T-helper 1 cell (primary cell): ENCODE measurements at regions not wholly inside any gene's neighbourhood (a gene's known extent, or its start where the extent isn't known, plus 50 kb on each side); places are given as distances from the start of the nearest gene placed in this dataset.
"Not testable (repeated sequence)": the region's sequence is repeated elsewhere in the genome, so short reads cannot be mapped to it uniquely, and the experiment has no call there.

Experiments used
- DNase-seq, 5 donors: peaks; one replicate each; pipeline ENCODE4 v3.0.0-alpha.2; 2012 to 2020

DNA sequence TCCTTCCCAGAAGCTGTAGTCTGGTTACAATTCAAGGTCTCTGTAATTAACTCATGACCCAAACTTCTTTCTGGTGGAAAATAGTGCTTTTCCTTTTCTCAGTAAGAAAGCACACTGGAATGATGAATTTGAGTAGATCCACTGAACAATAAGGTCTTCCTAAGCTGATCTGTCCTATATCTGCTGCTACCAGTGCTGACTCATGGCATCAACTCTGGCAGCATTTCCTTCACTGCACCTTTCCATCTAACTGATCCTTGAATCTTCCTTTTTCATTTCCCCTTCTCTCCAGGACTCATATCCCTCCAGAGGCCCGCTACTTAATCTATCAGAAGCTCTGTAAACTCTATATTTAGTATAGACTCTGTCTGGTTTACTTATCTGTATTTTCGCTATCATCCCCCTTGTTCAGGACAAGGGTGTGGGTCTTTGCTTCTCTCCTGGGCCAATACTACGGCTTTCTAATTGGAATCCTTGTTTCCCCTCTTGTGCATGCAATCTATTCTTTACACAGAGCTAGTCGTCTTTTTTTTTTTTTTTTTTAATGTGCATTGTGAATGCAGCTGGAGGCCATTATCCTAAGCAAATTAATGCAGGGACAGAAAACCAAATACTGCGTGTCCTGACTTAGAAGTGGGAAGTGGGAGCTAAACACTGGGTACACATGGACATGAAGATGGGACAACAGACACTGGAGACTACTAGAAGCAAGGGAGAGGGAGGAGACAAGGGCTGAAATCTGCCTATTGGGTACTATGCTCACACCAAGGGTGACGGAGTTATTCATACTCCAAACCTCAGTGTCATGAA, 192.2 kb upstream of the RPS23 start:
- no peak for DNase-seq

GRCh38 chr5:82466986-82467561, 188.9 kb upstream of the RPS23 start:
- DNase-seq, result no peak

DNA sequence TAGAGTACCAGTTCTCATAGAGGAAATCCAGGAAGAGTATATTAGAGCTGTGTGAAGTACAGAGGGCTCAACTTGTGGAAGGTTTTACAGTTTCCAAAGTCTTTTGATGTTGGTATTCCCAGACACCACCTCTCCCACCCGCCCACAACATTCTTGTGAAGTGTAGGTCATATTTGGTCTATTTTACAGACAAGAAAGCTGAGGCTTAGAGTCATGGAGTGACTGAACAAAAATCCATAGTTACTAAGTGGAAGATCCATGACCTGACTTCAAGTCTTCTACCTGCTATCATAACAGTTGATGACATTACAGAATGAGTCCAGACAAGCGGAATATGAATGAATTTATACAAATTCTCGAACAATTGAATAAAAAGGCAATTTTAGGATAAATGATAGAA, 187.1 kb upstream of the RPS23 start:
- DNase-seq, result no peak

DNA sequence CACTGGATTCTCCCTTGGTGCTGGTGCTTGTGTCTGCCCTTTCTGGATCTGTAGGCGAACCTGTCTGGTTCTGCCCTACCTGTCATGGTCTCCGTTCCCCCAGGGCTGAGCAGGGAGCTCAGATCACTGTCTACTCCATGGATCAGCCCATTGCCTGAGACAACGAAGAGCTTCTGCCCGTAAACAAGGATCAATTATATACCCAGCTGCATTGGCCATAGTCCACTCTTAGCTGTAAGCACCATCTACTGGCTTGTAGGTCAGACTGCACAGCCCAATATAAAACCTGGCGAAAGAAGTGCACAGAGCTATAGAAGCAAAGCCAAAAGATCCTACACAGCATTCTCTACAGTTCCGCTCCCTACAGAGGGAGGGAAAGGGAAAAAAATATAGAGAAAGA, 181.5 kb upstream of the RPS23 start:
- no peak for DNase-seq

GRCh38 chr5:82455317-82455716, 177.2 kb upstream of the RPS23 start:
- DNase-seq, result not testable (repeated sequence)

- no peak for DNase-seq
These were observed 170.2 kb upstream of the RPS23 start for GRCh38 chr5:82448374-82448773.

GRCh38 chr5:82447913-82448312, 169.8 kb upstream of the RPS23 start:
- no peak for DNase-seq

DNA sequence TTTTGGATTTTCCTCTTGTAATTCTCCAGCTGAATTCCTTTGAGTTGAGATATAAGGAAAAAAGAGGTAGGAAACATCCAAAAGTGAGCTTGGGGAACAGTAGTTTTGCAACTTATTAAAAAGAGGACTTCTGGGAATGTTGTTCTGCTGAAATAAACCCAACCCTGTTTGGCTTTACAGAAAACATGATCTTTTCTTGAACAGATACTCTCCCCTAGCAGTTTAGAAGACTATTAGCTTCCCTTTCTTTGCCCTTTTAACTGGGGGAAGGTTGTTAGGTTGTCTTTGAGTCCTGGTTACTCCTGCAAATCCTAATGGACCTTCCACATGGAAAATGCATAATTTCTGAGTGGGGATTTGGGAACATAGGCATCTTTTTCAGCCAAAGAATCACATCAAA, 168.7 kb upstream of the RPS23 start:
- DNase-seq, result no peak

GRCh38 chr5:82445726-82446335, 167.7 kb upstream of the RPS23 start:
- no peak for DNase-seq

DNA sequence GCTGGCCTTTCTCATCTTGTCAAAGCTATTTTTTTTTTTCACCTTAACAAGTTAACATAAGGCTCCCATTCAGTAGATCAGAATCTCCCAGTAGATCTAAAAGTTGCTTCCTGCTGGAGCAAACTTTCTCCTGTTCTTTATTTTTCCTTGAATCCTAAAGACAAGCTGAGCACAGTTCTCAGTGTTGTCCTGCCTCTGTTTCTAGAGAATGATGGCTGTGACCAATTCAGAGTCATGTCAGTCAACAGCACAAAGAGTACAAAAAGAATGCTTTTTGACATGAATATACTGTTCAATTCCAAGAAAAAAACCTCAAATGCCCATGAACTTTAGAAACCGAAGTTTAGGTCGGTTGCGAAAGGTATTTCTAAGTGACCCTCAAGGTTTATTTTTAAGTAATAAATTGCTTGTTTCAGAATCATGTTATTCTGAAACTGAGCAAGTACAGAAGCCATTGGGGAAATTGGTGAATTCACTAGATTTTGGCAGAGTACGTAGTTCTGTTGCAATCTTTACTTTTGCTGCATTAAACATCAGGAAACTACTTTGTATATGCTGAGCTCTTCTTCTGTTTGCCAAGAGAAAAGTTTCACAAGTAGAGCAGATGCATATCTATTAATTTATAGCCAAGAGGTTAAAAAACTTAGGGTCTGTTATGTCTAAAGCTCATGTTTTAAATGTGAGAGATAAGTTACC, 161.7 kb upstream of the RPS23 start:
- no peak for DNase-seq

GRCh38 chr5:82437565-82437964, 159.4 kb upstream of the RPS23 start:
- DNase-seq, result not testable (repeated sequence)

DNA sequence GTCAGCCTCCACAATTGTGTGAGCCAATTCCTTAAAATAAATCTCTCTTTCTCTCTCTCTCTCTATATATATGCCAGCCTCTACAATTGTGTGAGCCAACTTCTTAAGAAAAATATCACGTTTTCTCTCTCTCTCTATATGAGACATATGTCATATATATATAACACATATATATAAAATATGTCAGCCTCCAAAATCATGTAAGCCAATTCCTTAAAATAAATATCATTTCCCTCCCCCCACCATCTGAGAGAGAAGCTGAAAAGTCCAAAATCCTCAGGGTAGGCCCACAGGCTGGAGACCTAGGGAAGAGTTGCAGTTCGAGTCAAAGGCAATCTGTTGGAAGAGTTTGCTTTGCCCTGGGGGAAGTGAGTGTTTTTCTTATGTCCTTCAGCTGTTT, 158.1 kb upstream of the RPS23 start:
- DNase-seq, result no peak

DNA sequence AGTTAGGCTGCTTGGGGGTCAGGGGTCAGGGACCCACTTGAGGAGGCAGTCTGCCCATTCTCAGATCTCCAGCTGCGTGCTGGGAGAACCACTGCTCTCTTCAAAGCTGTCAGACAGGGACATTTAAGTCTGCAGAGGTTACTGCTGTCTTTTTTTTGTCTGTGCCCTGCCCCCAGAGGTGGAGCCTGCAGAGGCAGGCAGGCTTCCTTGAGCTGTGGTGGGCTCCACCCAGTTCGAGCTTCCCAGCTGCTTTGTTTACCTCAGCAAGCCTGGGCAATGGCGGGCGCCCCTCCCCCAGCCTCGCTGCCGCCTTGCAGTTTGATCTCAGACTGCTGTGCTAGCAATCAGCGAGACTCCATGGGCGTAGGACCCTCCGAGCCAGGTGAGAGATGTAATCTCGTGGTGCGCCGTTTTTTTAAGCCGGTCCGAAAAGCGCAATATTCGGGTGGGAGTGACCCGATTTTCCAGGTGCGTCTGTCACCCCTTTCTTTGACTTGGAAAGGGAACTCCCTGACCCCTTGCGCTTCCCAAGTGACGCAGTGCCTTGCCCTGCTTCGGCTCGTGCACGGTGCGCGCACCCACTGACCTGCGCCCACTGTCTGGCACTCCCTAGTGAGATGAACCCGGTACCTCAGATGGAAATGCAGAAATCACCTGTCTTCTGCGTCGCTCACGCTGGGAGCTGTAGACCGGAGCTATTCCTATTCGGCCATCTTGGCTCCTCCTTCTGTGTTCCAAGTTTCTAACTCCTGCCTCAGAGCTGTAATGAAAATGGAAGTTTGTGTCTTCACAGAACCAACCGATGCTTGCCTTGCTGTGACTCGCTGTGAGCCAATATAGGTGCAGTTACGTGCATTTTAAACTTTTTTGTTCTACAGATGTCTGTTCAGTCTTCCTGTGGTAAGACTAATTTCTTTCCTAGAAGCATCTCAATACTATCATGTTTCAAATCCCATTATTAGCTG, 156.8 kb upstream of the RPS23 start:
- not testable (repeated sequence) for DNase-seq

GRCh38 chr5:82426464-82427154, 148.5 kb upstream of the RPS23 start:
- DNase-seq, result no peak

- no peak for DNase-seq
These were observed 147.4 kb upstream of the RPS23 start for GRCh38 chr5:82425591-82425990.

- DNase-seq, result no peak
These were observed 146.1 kb upstream of the RPS23 start for GRCh38 chr5:82424211-82424610.

DNA sequence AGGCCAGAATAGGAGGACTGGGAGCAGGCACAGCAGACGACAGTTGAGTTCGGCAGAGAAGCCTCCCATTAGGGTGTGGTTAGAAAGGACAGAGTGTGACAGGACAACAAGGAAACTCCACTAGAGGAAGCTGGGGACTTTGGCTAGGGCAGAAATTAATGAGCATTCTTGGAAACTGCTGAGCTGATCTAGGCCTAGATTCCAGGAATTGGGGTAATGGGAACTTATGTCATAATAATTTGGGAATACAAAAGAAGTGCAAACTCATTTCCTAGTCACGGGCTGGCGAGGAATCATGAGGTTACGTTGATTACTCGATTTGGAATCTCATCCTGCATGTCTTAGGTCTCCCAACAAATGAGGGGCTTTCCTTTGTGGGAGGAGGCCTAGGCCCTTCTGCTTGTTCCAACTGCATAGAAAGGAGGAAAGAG, 144.6 kb upstream of the RPS23 start:
- no peak for DNase-seq

DNA sequence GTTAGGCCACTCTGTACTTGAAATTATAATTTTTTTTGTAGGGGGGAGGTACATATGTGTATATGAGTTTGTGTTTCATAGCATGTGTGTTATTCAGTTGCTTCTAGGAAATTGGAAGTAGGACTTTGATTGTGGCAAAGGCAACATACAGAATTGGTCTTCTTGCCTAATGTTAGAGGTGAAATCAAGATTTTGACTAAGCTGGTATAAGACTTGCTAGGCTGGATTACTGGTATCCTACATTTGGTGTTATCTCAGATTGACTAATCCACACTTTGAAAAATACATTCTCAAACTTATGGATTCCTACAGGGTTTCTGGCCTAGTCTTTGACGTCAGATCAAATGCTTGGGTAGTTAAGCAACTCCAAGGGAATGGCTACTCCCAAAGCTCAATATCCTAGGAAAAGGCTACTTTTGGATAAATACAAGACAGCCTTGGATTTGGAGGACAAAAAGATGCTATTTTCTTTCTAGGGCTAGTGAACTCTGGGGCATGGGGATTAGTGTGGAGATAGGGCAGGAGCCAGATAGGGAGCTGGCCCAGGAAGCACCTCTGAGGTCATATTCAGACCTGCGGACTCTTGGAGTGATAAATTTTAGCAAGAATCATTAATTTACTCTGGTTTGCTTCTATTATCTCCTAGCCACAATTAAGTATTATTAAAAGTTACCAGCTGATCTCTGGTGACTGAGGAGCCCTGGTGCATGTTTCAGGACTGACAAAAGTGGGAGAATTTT, 144.0 kb upstream of the RPS23 start:
- no peak for DNase-seq

DNA sequence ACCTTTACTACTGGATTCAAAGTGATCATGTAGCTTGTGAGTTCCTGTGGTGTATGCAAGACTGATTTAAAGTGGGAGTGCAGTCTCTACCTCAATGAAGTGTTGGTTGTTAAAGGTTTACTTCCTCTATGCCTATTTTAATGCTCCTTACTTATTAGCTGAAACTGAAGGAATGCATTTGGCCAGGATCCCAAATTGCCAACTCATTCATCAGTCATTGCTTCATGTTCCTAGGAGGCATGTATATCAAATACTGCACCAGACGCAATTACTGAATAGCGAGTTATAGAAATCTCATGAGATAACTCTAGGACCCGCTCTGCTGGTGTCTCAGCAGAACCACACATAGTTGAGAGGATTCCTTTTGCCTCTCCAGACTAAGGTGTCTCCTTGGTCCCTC, 143.0 kb upstream of the RPS23 start:
- no peak for DNase-seq

GRCh38 chr5:82420524-82420923, 142.4 kb upstream of the RPS23 start:
- not testable (repeated sequence) for DNase-seq
